T-helper 2 cell treated with Interferon-gamma antibody and Interleukin-4, amounts not matched to agents 100 ng/mL and 5 ng/mL, for 36 hours (primary cell): ENCODE measurements at regions not wholly inside any gene's neighbourhood (a gene's known extent, or its start where the extent isn't known, plus 50 kb on each side); places are given as distances from the start of the nearest gene placed in this dataset.
"Not testable (repeated sequence)": the region's sequence is repeated elsewhere in the genome, so short reads cannot be mapped to it uniquely, and the experiment has no call there.

Source experiments
- intact Hi-C: fragments of 100-400 bp; cut with micrococcal nuclease; formaldehyde crosslinking; loops from one replicate; pipeline ENCODE4 v1.15.1; 2023

DNA sequence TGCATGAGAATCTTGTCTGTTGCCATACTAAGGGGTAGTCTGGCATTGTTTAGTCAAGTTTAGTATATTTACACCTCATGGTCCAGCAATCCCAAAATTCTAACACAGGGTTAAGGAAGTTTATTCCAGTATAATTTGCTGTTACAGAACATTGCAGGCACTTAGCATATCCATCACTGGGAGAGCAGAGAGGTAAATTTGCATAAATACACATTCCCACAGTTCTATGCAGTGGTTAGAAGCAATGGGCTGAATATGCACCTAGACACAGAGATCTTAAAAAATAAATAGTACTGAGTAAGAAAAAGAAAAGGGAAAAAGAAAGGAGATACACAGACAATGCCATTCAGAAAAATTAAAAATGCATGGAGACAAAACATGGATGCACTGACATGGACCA, 692.3 kb upstream of the MEF2C start:
- intact Hi-C loops, result no loop called here

DNA sequence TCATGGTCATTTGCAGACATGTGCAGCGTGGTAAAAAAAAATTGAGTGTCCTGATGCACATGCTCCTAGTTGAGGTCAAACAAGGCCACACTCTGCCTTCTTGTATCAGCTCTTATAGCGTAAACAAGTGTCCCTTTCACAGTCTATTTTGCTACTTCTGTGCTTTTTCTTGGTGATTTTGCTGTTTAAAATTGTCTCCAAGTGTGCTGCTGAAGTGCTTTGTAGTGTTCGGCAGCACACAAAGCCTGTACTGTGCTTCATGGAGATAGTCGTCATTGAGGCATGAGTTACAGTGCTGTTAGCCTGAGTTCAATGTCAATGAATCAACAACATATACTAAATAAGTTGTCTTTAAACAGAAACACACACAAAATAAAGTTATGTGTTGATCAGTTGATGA, 690.4 kb upstream of the MEF2C start:
- intact Hi-C loops, result no loop called here

DNA sequence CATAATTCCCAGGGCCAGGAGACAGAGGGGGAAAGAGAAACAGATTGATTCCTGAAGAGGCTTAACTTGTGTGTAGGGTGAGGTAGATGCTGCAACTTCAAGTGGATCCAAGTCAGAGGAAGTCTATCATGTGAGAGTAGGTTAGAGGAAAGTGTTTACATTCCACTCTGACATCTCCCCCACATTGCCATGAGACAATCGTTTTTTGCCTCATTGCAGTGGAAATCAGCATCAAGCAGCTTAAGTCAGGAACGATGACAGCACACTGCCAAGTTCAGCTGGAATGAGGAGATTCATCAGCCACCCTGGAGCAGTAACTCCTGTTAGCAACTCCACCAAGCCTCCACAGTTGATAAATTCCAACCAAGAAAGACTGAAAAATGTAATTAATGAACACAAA, 689.7 kb upstream of the MEF2C start:
- intact Hi-C loops, result no loop called here

DNA sequence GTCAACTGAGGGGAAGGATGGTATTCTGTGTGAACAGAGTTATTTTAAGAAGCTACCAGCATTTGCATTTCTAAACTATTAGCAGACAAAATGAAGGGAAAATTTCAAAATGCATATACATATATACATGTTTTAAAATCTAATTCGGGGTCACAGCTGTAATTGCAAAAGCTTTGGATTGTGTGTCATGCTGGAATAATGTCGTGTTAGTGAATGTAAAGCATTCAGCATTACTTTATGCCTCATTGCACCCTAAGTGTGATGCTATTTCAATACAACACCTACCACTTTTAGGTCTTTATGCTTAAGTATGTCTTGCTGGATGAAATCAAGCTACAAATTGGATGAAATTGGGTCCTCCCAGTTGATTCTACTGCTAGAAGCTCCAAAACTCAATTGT, 687.6 kb upstream of the MEF2C start:
- intact Hi-C loops, result no loop called here

DNA sequence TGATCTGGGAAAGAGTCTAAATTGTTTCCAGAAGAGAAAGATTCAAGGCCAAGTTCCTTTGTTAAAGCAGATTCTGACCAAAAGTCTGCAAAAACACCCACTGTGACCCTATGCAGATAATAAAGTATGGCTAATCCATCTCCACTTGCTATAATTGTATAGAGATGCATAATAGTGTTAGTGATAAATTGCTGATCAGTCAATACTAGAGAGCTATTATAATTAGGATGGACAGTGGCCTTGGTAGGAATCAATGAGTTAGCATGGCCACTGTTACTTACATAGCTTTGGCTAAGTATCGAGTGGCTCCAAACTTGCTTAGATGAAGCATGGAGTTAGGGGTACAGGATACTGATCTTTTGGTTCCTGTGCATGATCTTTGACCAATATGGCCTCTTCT, 683.4 kb upstream of the MEF2C start:
- intact Hi-C loops, result no loop called here

DNA sequence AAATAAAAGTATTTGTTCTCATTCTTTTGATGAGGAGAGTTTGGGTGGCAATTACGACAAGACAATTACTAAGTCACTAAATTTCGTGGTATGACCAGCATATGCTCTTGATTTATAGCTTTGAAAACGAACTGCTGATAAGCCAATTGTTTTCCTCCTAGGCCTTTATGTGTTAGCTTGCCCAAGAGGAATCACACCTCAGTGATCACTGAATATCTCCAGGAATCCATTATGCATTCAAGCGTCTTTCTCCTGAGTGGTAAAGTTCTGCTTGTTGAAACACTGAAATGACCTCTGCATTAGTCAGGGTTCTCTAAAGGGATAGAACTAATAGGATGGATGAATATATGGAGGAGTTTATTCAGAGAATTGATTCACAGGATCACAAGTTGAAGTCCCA, 677.7 kb upstream of the MEF2C start:
- intact Hi-C loops, result no loop called here

DNA sequence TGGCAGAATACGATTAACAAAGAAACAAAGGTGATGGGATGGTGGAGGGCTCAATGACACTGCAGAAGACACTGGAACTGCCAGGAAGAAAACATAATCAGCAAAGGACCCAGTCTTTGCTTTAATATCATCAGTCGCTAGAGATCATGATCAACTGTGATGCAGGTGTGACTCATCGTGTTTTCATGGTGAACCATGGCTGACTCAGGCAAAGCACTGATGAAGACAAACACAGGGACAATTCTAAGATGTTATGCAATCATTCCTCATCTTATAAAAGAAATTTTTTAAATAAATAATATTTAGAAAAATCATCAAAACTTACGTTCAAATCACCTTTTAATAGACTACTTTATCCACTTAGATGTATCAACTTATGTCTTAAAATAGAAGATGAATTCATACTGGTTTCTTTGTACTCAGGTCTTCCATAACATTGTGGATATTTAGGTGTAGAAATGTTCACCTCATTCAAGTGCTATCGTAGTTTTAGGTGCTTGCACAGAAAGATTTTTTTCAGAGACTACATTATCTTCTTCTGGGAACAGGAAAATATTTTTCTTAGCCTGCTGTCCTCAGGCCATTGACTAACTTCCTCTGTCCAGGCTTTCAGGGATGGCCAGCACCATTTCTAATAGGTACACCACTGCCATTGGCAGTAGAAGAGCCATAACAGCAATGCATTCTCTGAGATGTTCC, 673.4 kb upstream of the MEF2C start:
- intact Hi-C loops, result no loop called here

DNA sequence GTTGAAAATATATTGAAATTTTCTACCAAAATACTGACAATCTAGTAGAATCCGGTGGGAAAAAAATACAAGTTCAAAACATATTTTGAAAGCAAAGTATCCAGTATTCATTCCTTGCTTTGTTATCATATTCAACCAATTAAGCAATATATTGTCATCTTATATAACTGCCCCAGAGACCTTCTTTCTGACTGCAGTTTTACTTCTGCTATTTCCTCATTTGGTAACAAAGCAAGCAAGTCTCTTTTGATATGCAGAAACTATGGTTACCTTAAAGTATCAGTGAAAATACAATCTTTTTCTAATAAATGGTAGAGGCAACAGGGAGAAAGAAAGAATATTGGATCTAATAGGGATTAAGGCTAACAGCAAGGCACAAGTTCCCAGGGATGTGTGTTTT, 663.7 kb upstream of the MEF2C start:
- intact Hi-C loops, result no loop called here

DNA sequence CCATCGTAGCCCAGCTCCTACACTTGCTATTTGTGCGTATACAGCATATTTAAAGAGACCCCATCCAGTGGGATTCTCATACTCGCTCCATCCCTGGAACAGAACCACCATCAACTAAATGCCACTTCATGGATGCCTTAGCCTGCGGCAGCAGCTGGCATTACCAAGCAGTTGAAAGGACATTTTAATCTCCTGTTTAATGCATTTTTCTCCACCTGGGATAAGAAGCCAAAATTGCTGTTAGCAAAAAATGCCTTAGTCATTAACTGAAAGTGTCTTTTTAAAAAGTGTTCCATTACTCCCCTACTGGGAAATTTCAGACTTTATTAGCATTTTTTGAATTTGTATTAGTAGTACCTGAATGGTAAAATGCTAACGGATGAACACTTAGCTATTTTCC, 662.6 kb upstream of the MEF2C start:
- intact Hi-C loops, result no loop called here

DNA sequence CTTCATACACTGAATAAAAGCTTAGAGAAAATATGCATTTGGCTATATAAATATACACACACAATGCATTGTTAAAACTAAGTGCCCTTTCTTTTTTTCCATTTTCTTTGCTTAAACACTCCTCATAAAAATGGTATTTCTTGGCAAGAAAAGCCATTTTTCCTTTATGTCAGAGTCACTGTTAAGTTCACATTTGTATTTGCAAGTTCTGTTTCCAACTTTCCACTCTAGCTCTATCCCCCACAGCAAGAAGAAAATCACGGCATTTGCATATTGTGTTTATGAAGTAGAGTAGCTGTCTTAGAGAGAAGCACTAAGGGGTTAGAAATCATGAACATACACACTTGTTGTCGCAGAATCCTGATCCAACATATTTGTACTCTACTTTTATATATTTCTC, 662.1 kb upstream of the MEF2C start:
- intact Hi-C loops, result no loop called here

DNA sequence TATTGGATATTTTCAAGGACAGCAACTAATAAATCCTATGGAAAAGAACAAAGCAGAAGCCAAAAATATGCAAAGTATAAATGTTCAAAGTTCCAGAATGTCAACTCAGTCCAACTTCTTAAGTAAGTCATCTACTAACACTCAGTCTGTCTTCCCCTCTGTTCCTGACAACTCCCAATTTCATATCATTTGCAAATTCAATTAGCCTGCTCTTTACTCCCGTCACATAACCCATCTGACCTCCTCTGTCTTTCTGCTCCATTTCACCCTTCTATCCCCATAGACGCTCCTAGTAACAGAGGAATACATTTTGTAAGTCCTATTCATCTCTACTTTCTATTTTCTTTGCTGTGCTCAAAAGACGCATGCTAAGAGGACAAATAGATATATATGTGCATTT, 659.8 kb upstream of the MEF2C start:
- intact Hi-C loops, result no loop called here

DNA sequence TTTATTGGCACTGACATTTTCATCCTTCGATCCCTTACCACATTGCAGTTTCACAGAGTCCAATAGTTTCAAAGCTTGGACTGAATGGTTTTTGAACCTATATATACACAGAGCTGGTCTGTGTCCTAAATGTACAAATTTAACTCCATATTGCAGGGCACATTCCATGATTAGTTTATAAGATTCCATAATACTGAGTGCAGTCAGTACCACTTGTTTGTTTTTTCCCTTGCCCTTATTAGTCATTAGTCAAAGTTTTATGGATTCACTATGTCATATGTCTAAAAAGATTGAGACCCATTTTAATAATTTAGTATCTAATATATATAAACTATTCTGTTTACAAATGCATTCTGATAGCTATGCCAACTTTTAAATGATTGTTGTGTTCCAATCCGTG, 654.8 kb upstream of the MEF2C start:
- intact Hi-C loops, result no loop called here

DNA sequence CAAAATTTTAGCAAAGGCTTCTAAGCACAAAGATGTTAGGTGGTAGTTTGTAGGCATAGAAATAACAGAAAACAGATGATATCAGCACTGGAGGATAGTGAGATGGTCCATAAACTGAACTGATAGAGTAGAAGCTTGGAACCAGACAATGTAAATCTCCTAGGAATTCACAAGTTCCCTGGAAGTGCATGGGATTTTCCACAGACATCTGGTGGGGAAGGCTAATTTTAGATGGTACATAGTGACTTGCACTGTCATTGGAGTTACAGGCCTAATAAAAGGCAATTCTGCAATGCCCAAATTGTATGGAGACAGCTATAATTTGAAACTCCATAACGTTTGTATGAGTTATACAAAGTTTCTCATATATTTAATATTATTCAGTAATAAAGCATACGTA, 653.0 kb upstream of the MEF2C start:
- intact Hi-C loops, result no loop called here

DNA sequence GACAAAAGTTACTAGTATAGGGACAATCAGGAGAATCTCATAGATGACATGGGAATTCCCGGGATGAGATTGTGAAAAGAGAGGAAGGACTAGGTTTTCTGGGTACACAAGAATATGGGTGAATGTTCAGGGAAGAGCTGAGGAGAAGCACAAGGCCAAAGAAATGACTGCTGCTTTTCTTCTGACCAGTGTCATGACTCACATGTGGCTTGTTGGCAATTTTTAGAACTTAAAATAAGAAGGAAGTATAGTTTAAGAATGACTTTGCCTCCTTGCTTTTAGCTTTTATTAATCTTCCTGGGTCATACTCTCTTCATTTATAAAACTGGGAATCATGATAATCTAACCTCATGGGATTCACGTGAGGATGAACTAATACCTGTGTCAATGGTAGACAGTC, 652.4 kb upstream of the MEF2C start:
- intact Hi-C loops, result no loop called here

DNA sequence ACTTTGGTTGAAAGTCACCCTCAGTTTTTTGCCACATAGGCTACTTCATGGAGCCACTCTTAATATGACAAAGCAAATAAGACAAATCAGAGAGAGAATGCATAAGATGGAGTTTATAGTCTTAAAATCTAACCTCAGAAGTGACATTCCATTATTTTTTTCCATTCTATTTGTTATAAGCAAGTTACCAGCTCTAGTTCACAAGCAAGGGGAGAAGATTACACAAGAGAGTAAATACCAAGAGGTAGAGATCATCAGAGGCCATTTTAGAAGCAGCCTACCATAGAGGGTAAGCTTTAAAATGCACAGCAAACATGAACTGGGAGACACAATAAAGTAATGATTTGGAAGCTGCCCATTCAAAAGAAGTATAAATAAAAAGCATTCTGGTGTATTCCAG, 651.3 kb upstream of the MEF2C start:
- intact Hi-C loops, result no loop called here

DNA sequence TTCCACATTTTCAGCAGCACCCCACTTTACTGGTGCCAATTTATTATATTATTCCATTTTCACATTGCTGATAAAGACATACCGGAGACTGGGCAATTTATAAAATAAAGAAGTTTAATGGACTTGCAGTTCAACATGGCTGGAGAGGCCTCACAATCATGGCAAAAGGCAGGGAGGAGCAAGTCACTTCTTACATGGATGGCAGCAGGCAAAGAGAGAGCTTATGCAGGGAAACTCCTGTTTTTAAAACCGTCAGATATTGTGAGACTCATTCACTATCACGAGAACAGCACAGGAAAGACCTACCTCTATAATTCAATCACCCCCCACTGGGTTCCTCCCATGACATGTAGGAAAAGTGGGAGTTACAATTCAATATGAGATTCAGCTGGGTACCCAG, 641.8 kb upstream of the MEF2C start:
- intact Hi-C loops, result no loop called here

DNA sequence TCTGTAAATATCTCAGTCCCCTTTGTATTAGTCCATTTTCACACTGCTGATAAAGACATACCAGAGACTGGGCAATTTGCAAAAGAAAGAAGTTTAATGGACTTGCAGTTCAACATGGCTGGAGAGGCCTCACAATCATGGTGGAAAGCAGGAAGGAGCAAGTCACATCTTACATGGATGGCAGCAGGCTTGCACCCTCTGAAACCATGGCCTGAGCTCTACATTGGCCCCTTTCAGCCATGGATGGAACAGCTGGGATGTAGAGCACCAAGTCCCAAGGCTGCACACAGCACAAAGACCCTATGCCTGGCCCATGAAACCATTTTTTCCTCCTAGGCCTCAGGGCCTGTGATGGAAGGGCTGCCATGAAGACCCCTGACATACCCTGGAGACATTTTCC, 640.9 kb upstream of the MEF2C start:
- intact Hi-C loops, result not testable (repeated sequence)

DNA sequence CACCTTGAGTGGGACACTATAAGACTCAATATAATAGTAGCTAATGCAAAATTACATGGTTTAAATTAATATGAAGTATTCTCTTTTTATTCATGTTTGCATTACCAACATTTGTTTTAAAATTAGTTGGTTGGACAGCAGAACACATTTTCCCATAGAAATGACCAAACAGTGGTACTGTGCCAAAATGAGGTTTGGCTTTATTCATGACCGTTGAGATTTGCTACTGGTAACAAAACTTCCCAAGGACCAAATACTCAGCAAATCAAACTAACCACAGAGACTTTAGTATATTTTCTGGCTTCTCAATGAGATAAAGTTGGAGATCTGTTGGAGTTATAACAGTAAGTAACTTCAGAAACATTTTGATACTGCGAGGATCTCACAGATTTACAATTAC, 637.8 kb upstream of the MEF2C start:
- intact Hi-C loops, result no loop called here

DNA sequence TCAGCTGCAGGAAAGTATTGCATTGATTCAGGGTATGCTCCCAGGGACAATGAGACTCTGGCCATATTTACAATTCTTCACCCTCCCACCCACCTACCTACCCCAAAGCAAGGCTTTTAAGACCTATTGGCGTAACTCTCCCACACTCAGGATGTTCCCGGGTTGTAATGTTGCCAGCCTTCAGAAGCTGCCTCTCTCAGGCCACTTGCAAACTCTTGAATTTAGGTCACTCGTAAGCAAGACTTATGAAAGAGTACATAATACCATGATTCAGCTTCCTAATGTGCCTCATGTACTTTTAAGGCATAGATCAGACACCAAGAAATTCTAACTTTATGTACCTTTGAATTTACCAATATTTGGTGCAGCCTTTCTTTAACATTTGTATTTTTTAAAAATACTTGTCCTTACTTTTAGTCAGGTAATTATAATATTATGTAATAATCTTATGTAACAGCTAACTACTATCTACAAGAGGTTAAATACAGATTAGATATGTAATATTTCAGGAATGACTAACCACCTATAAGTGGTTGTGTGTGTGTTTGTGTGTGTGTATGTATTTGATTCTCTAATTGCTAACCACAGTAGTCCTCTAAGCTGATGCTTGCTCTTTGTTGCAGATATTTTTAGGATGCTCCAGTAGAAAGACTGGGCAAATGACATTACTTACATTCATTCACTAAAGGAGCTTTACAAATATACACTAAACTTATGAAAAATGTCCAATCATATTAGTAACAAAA, 630.5 kb upstream of the MEF2C start:
- intact Hi-C loops, result no loop called here

DNA sequence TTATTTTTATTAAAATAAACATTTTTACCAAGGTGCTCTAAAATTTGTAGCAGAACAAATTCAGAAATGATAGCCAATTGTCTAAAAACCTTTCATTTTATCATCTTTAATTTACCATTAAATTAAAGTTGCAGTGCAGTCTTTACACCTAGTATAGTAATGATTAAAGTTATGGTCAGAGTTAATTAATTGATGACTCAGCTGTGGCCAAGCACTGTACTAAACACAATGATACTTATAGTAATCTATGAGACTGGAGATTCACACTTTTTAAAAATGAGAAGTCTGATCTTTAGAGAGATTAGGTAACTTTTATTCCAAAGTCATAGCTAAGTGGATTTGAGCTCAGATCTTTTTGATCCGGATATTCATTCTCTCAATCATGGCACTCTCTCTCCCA, 621.1 kb upstream of the MEF2C start:
- intact Hi-C loops, result no loop called here

DNA sequence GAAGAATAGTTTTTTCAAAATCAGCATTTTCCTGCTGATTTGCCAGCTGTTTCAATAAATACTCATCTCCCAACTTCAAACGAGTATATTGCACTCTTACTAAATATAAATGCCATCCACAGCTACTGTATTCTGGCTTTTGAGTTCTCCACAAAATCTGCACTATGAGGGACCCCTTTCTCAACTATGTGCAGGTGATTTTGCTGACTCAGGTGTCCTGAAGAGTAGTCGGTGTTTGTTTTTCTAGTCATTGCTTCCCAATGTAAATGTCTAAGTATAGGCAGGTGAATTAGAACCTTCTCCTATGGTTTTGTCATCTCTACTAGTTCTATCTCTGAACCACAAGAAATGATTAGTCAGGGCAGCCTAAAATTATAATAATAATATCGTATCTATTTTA, 616.8 kb upstream of the MEF2C start:
- intact Hi-C loops, result no loop called here

DNA sequence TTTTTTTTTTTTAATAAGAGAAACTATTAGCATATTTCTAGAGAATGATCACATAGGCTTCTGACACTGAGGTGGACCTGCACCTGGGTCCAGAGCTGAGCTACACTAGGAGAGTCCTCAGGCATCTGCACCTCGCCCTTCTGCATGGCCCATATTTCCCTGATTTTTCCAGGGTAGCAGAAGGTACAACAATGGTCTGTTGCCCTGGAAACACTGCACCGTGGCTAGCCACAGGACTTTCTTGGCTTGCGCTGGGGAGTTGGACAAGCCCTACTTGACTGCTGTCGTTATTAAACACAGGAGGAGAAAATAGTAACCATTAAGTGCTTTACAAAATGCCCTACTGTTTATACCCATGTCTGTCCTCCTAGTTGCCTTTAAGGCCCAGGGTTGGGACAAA, 615.7 kb upstream of the MEF2C start:
- intact Hi-C loops, result no loop called here

DNA sequence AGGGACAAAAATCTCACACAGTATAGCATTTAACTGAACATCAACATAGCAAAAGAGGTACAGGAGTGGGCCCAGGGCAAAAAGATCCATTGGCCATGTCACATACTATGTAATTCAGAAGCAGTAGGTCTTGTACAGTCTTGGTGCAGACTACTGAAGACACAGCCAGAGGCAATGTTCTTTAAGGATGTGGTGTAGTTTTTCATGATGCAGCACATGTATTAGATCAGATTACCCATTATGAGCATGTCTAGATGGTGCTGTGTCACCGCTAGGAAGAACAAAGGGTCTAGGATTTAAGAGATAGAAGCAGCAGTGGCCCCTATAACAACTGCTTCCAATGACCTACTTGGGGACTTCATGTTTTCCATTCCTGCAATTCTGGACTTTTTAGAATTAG, 610.4 kb upstream of the MEF2C start:
- intact Hi-C loops, result no loop called here
